GM18858 (cell line): ENCODE measurements at regions not wholly inside any gene's neighbourhood (a gene's known extent, or its start where the extent isn't known, plus 50 kb on each side); places are given as distances from the start of the nearest gene placed in this dataset.
"Not testable (repeated sequence)": the region's sequence is repeated elsewhere in the genome, so short reads cannot be mapped to it uniquely, and the experiment has no call there.

Experiments
- ATAC-seq: cut with Tn5 transposase; IDR thresholded peaks from one replicate; pipeline ENCODE4 v1.9.1; 2021; ENCODE audit not compliant: unreplicated experiment

GRCh38 chr21:28381000-28381745 is 611.5 kb downstream of the LTN1 start:
- not testable (repeated sequence) for ATAC-seq

GRCh38 chr21:28380241-28380640 is 612.4 kb downstream of the LTN1 start:
- ATAC-seq: no peak

- ATAC-seq: no peak
These were observed 614.7 kb downstream of the LTN1 start for GRCh38 chr21:28378026-28378425.

GRCh38 chr21:28375708-28376385 is 616.8 kb downstream of the LTN1 start:
- no peak for ATAC-seq

- no peak for ATAC-seq
These were observed 617.8 kb downstream of the LTN1 start for GRCh38 chr21:28374881-28375280.

GRCh38 chr21:28371713-28372112 is 621.0 kb downstream of the LTN1 start:
- ATAC-seq: no peak

- no peak for ATAC-seq
These were observed 633.4 kb downstream of the LTN1 start for GRCh38 chr21:28359300-28359699.

GRCh38 chr21:28358702-28359101 is 634.0 kb downstream of the LTN1 start:
- ATAC-seq: no peak

GRCh38 chr21:28358170-28358569 is 634.5 kb downstream of the LTN1 start:
- ATAC-seq: no peak

GRCh38 chr21:28357743-28358142 is 634.9 kb downstream of the LTN1 start:
- ATAC-seq: no peak

GRCh38 chr21:28356422-28356821 is 636.3 kb downstream of the LTN1 start:
- ATAC-seq: no peak

GRCh38 chr21:28345934-28346333 is 646.7 kb downstream of the LTN1 start:
- ATAC-seq: no peak

- no peak for ATAC-seq
These were observed 647.7 kb downstream of the LTN1 start for GRCh38 chr21:28344985-28345384.

- no peak for ATAC-seq
These were observed 650.4 kb downstream of the LTN1 start for GRCh38 chr21:28342212-28342810.

- no peak for ATAC-seq
These were observed 653.3 kb downstream of the LTN1 start for GRCh38 chr21:28339403-28339802.

GRCh38 chr21:28338701-28339305 is 653.9 kb downstream of the LTN1 start:
- ATAC-seq: no peak

GRCh38 chr21:28337315-28337714 is 655.4 kb downstream of the LTN1 start:
- no peak for ATAC-seq

GRCh38 chr21:28336314-28336713 is 656.4 kb downstream of the LTN1 start:
- ATAC-seq: no peak

GRCh38 chr21:28334407-28334806 is 658.3 kb downstream of the LTN1 start:
- ATAC-seq: peak; percentile 78

GRCh38 chr21:28333578-28334075 is 659.0 kb downstream of the LTN1 start:
- no peak for ATAC-seq

- no peak for ATAC-seq
These were observed 659.9 kb downstream of the LTN1 start for GRCh38 chr21:28332796-28333195.

- no peak for ATAC-seq
These were observed 667.1 kb downstream of the LTN1 start for GRCh38 chr21:28325618-28326017.
